ENCODE measurements at regions not wholly inside any gene's neighbourhood (a gene's known extent, or its start where the extent isn't known, plus 50 kb on each side); places are given as distances from the start of the nearest gene placed in this dataset.

- Mint-ChIP-seq H3K27me3 (ENCODE audit: low read depth) (no peaks in the 10 kb centered on the region), H3K4me1 (ENCODE audit: low read depth) (no peaks in the 10 kb centered on the region), H3K4me3 (no peak overlapping the region), H3K9me3 (peaks cover 24% of the 10 kb centered on the region), H3K36me3 (ENCODE audit: insufficient read depth) (no peaks in the 10 kb centered on the region)
- ATAC-seq (no peak), DNase-seq (no peak)
Measured at GRCh38 chr11:127288926-127289325, 288.4 kb upstream of the KIRREL3 start.

- Mint-ChIP-seq H3K9me3 (no peaks in the 10 kb centered on the region), H3K4me3 (no peak overlapping the region)
- ATAC-seq: no peak
Measured at GRCh38 chr11:127281534-127281933, 281.0 kb upstream of the KIRREL3 start.

GRCh38 chr11:127275774-127276173 is 275.2 kb upstream of the KIRREL3 start:
- ATAC-seq (no peak), DNase-seq (no peak)
- Mint-ChIP-seq H3K4me1 (ENCODE audit: low read depth) (no peaks in the 10 kb centered on the region), H3K9me3 (no peaks in the 10 kb centered on the region), H3K36me3 (ENCODE audit: insufficient read depth) (no peaks in the 10 kb centered on the region), H3K4me3 (no peak overlapping the region), H3K27me3 (ENCODE audit: low read depth) (peaks cover 2% of the 10 kb centered on the region)

More at GRCh38 chr11:127281534-127281933, 281.0 kb upstream of the KIRREL3 start:
- Mint-ChIP-seq H3K4me1 (ENCODE audit: low read depth) (no peaks in the 10 kb centered on the region), H3K27me3 (ENCODE audit: low read depth) (no peaks in the 10 kb centered on the region), H3K36me3 (ENCODE audit: insufficient read depth) (no peaks in the 10 kb centered on the region)
- DNase-seq: no peak

- Mint-ChIP-seq H3K27me3 (ENCODE audit: low read depth) (peaks cover 2% of the 10 kb centered on the region), H3K9me3 (no peaks in the 10 kb centered on the region), H3K4me3 (no peak overlapping the region), H3K4me1 (ENCODE audit: low read depth) (no peaks in the 10 kb centered on the region), H3K36me3 (ENCODE audit: insufficient read depth) (no peaks in the 10 kb centered on the region)
- DNase-seq (no peak), ATAC-seq (no peak)
Measured at GRCh38 chr11:127274328-127274676, 273.7 kb upstream of the KIRREL3 start.

- H3K4me3 Mint-ChIP-seq: no peak overlapping the region
- no peak for DNase-seq
- no peaks in the 10 kb centered on the region for H3K36me3 Mint-ChIP-seq (ENCODE audit: insufficient read depth)
- H3K9me3 Mint-ChIP-seq: no peaks in the 10 kb centered on the region
- peaks cover 2% of the 10 kb centered on the region for H3K27me3 Mint-ChIP-seq (ENCODE audit: low read depth)
- no peak for ATAC-seq
- H3K4me1 Mint-ChIP-seq (ENCODE audit: low read depth): no peaks in the 10 kb centered on the region
Measured at GRCh38 chr11:127273593-127274327, 273.2 kb upstream of the KIRREL3 start.

- DNase-seq: no peak
- H3K9me3 Mint-ChIP-seq: no peaks in the 10 kb centered on the region
- no peaks in the 10 kb centered on the region for H3K36me3 Mint-ChIP-seq (ENCODE audit: insufficient read depth)
- H3K4me1 Mint-ChIP-seq (ENCODE audit: low read depth): no peaks in the 10 kb centered on the region
- H3K4me3 Mint-ChIP-seq: no peak overlapping the region
- peaks cover 2% of the 10 kb centered on the region for H3K27me3 Mint-ChIP-seq (ENCODE audit: low read depth)
- ATAC-seq: no peak
Measured at GRCh38 chr11:127270851-127271250, 270.3 kb upstream of the KIRREL3 start.

GRCh38 chr11:127269911-127270310 is 269.3 kb upstream of the KIRREL3 start:
- peaks cover 2% of the 10 kb centered on the region for H3K27me3 Mint-ChIP-seq (ENCODE audit: low read depth)
- no peak for DNase-seq
- H3K4me3 Mint-ChIP-seq: no peak overlapping the region
- no peaks in the 10 kb centered on the region for H3K9me3 Mint-ChIP-seq
- no peaks in the 10 kb centered on the region for H3K4me1 Mint-ChIP-seq (ENCODE audit: low read depth)
- no peaks in the 10 kb centered on the region for H3K36me3 Mint-ChIP-seq (ENCODE audit: insufficient read depth)
- ATAC-seq: no peak

GRCh38 chr11:127268932-127269331 is 268.4 kb upstream of the KIRREL3 start:
- no peak overlapping the region for H3K4me3 Mint-ChIP-seq
- no peaks in the 10 kb centered on the region for H3K4me1 Mint-ChIP-seq (ENCODE audit: low read depth)
- no peaks in the 10 kb centered on the region for H3K36me3 Mint-ChIP-seq (ENCODE audit: insufficient read depth)
- no peak for DNase-seq
- ATAC-seq: no peak
- peaks cover 2% of the 10 kb centered on the region for H3K27me3 Mint-ChIP-seq (ENCODE audit: low read depth)
- H3K9me3 Mint-ChIP-seq: no peaks in the 10 kb centered on the region

GRCh38 chr11:127268521-127268920 is 268.0 kb upstream of the KIRREL3 start:
- no peak for DNase-seq
- Mint-ChIP-seq H3K9me3 (no peaks in the 10 kb centered on the region), H3K36me3 (ENCODE audit: insufficient read depth) (no peaks in the 10 kb centered on the region), H3K27me3 (ENCODE audit: low read depth) (peaks cover 2% of the 10 kb centered on the region), H3K4me1 (ENCODE audit: low read depth) (no peaks in the 10 kb centered on the region), H3K4me3 (no peak overlapping the region)
- ATAC-seq: no peak

- Mint-ChIP-seq H3K27me3 (ENCODE audit: low read depth) (peaks cover 4% of the 10 kb centered on the region), H3K36me3 (ENCODE audit: insufficient read depth) (no peaks in the 10 kb centered on the region), H3K4me1 (ENCODE audit: low read depth) (no peaks in the 10 kb centered on the region), H3K9me3 (peaks cover 4% of the 10 kb centered on the region), H3K4me3 (no peak overlapping the region)
- DNase-seq: no peak
- no peak for ATAC-seq
Measured at GRCh38 chr11:127259102-127259501, 258.5 kb upstream of the KIRREL3 start.

- Mint-ChIP-seq H3K4me1 (ENCODE audit: low read depth) (no peaks in the 10 kb centered on the region), H3K9me3 (peaks cover 4% of the 10 kb centered on the region), H3K36me3 (ENCODE audit: insufficient read depth) (no peaks in the 10 kb centered on the region), H3K27me3 (ENCODE audit: low read depth) (peaks cover 6% of the 10 kb centered on the region), H3K4me3 (no peak overlapping the region)
- ATAC-seq (no peak), DNase-seq (no peak)
Measured at GRCh38 chr11:127255209-127255608, 254.6 kb upstream of the KIRREL3 start.

GRCh38 chr11:127252321-127252720 is 251.8 kb upstream of the KIRREL3 start:
- Mint-ChIP-seq H3K27me3 (ENCODE audit: low read depth) (peaks cover 3% of the 10 kb centered on the region), H3K4me1 (ENCODE audit: low read depth) (no peaks in the 10 kb centered on the region), H3K4me3 (no peak overlapping the region), H3K9me3 (no peaks in the 10 kb centered on the region), H3K36me3 (ENCODE audit: insufficient read depth) (no peaks in the 10 kb centered on the region)
- ATAC-seq: no peak
- no peak for DNase-seq

- Mint-ChIP-seq H3K4me1 (ENCODE audit: low read depth) (no peaks in the 10 kb centered on the region), H3K36me3 (ENCODE audit: insufficient read depth) (no peaks in the 10 kb centered on the region), H3K27me3 (ENCODE audit: low read depth) (peaks cover 3% of the 10 kb centered on the region), H3K9me3 (no peaks in the 10 kb centered on the region), H3K4me3 (no peak overlapping the region)
- ATAC-seq (no peak), DNase-seq (no peak)
Measured at GRCh38 chr11:127249576-127249975, 249.0 kb upstream of the KIRREL3 start.

- ATAC-seq (no peak), DNase-seq (no peak)
- Mint-ChIP-seq H3K27me3 (ENCODE audit: low read depth) (peaks cover 3% of the 10 kb centered on the region), H3K9me3 (no peaks in the 10 kb centered on the region), H3K4me1 (ENCODE audit: low read depth) (no peaks in the 10 kb centered on the region), H3K4me3 (no peak overlapping the region), H3K36me3 (ENCODE audit: insufficient read depth) (no peaks in the 10 kb centered on the region)
Measured at GRCh38 chr11:127248476-127248875, 247.9 kb upstream of the KIRREL3 start.

- no peak overlapping the region for H3K4me3 Mint-ChIP-seq
- ATAC-seq (no peak), DNase-seq (no peak)
- no peaks in the 10 kb centered on the region for H3K36me3 Mint-ChIP-seq (ENCODE audit: insufficient read depth)
- no peaks in the 10 kb centered on the region for H3K9me3 Mint-ChIP-seq
- H3K27me3 Mint-ChIP-seq (ENCODE audit: low read depth): no peaks in the 10 kb centered on the region
- no peaks in the 10 kb centered on the region for H3K4me1 Mint-ChIP-seq (ENCODE audit: low read depth)
Measured at GRCh38 chr11:127247261-127247851, 246.8 kb upstream of the KIRREL3 start.
